ENCODE measurements at regions not wholly inside any gene's neighbourhood (a gene's known extent, or its start where the extent isn't known, plus 50 kb on each side); places are given as distances from the start of the nearest gene placed in this dataset.

GRCh38 chr11:64441127-64441526, 82.2 kb downstream of the RPS6KA4 start:
- TF ChIP-seq EZH2phosphoT487 (IDR thresholded peaks at IDR 0.05) (no peak), EZH2 (IDR thresholded peaks at IDR 0.05) (no peak), CTCF (IDR thresholded peaks at IDR 0.05) (no peak)
